ENCODE measurements at regions not wholly inside any gene's neighbourhood (a gene's known extent, or its start where the extent isn't known, plus 50 kb on each side); places are given as distances from the start of the nearest gene placed in this dataset.

GRCh38 chr1:163874070-163874469 is 552.3 kb downstream of the NUF2 start:
- no peak for TF ChIP-seq EP300 (IDR thresholded peaks at IDR 0.05; ENCODE audit: borderline replicate concordance)
- TF ChIP-seq FOXM1 (IDR thresholded peaks at IDR 0.05; ENCODE audit: borderline replicate concordance, low read depth) = no peak
- no peak for TF ChIP-seq NFIC (IDR thresholded peaks at IDR 0.05)
- no peak for TF ChIP-seq ZBTB7A (IDR thresholded peaks at IDR 0.05; ENCODE audit: low read depth)
- no peak for TF ChIP-seq CEBPB (IDR thresholded peaks at IDR 0.05)
- TF ChIP-seq USF1 (IDR thresholded peaks at IDR 0.05) = no peak
- no peak for TF ChIP-seq RAD21 (IDR thresholded peaks at IDR 0.05; ENCODE audit: low read depth)
- TF ChIP-seq MAX (IDR thresholded peaks at IDR 0.05) = no peak
- TF ChIP-seq TEAD4 (IDR thresholded peaks at IDR 0.05) = no peak
- TF ChIP-seq REST (IDR thresholded peaks at IDR 0.05; ENCODE audit: low read depth) = no peak
- no peak for TF ChIP-seq EGR1 (IDR thresholded peaks at IDR 0.05)
- no peak for TF ChIP-seq CREB1 (IDR thresholded peaks at IDR 0.05; ENCODE audit: low read depth)
- TF ChIP-seq YY1 (IDR thresholded peaks at IDR 0.05; ENCODE audit: low read depth) = no peak
- TF ChIP-seq TAF1 (IDR thresholded peaks at IDR 0.05; ENCODE audit: low read depth) = no peak
- TF ChIP-seq TCF12 (IDR thresholded peaks at IDR 0.05; ENCODE audit: low read depth) = no peak

GRCh38 chr1:163875200-163875926 is 553.6 kb downstream of the NUF2 start:
- no peak for TF ChIP-seq REST (IDR thresholded peaks at IDR 0.05; ENCODE audit: low read depth)
- no peak for TF ChIP-seq TCF12 (IDR thresholded peaks at IDR 0.05; ENCODE audit: low read depth)
- no peak for TF ChIP-seq NFIC (IDR thresholded peaks at IDR 0.05)
- TF ChIP-seq ZBTB7A (IDR thresholded peaks at IDR 0.05; ENCODE audit: low read depth) = no peak
- TF ChIP-seq TAF1 (IDR thresholded peaks at IDR 0.05; ENCODE audit: low read depth) = no peak
- no peak for TF ChIP-seq YY1 (IDR thresholded peaks at IDR 0.05; ENCODE audit: low read depth)
- no peak for TF ChIP-seq CREB1 (IDR thresholded peaks at IDR 0.05; ENCODE audit: low read depth)
- TF ChIP-seq EGR1 (IDR thresholded peaks at IDR 0.05) = no peak
- no peak for TF ChIP-seq CEBPB (IDR thresholded peaks at IDR 0.05)

- TF ChIP-seq CREB1 (IDR thresholded peaks at IDR 0.05; ENCODE audit: low read depth) (no peak), TEAD4 (IDR thresholded peaks at IDR 0.05) (no peak), ZBTB7A (IDR thresholded peaks at IDR 0.05; ENCODE audit: low read depth) (no peak), RAD21 (IDR thresholded peaks at IDR 0.05; ENCODE audit: low read depth) (no peak), REST (IDR thresholded peaks at IDR 0.05; ENCODE audit: low read depth) (no peak), MAX (IDR thresholded peaks at IDR 0.05) (no peak), CEBPB (IDR thresholded peaks at IDR 0.05) (no peak), YY1 (IDR thresholded peaks at IDR 0.05; ENCODE audit: low read depth) (no peak), NFIC (IDR thresholded peaks at IDR 0.05) (no peak), TCF12 (IDR thresholded peaks at IDR 0.05; ENCODE audit: low read depth) (no peak), TAF1 (IDR thresholded peaks at IDR 0.05; ENCODE audit: low read depth) (no peak), EP300 (IDR thresholded peaks at IDR 0.05; ENCODE audit: borderline replicate concordance) (no peak), USF1 (IDR thresholded peaks at IDR 0.05) (no peak), FOXM1 (IDR thresholded peaks at IDR 0.05; ENCODE audit: borderline replicate concordance, low read depth) (no peak)
These were observed 554.2 kb downstream of the NUF2 start for GRCh38 chr1:163875927-163876320.

GRCh38 chr1:163876546-163876945 is 554.8 kb downstream of the NUF2 start:
- TF ChIP-seq REST (IDR thresholded peaks at IDR 0.05; ENCODE audit: low read depth) = no peak
- TF ChIP-seq FOXM1 (IDR thresholded peaks at IDR 0.05; ENCODE audit: borderline replicate concordance, low read depth) = no peak
- TF ChIP-seq MAX (IDR thresholded peaks at IDR 0.05) = no peak
- no peak for TF ChIP-seq TCF12 (IDR thresholded peaks at IDR 0.05; ENCODE audit: low read depth)
- no peak for TF ChIP-seq RAD21 (IDR thresholded peaks at IDR 0.05; ENCODE audit: low read depth)
- no peak for TF ChIP-seq EGR1 (IDR thresholded peaks at IDR 0.05)
- no peak for TF ChIP-seq TEAD4 (IDR thresholded peaks at IDR 0.05)
- no peak for TF ChIP-seq EP300 (IDR thresholded peaks at IDR 0.05; ENCODE audit: borderline replicate concordance)
- no peak for TF ChIP-seq ZBTB7A (IDR thresholded peaks at IDR 0.05; ENCODE audit: low read depth)
- no peak for TF ChIP-seq CREB1 (IDR thresholded peaks at IDR 0.05; ENCODE audit: low read depth)
